ENCODE measurements at regions not wholly inside any gene's neighbourhood (a gene's known extent, or its start where the extent isn't known, plus 50 kb on each side); places are given as distances from the start of the nearest gene placed in this dataset.

DNA sequence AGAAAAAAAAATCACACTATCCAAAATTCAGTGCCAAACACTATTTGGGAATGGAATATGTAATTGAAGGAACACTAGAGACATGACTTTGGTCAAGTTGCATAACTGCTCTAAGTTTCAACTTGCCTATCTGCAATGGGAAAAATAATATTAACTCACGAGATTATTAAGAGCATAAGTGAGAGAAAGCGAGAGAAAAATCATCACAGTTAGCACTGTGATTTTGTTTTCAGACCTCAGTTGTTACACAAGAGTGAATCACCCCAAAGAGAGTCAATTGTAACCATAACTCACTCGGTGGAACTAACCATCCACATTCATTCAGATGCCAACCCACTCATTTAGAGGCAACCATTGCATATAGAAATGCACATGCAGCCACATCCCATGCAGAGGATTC is 147.1 kb downstream of the NHLRC3 start:
- H3K4me1 Mint-ChIP-seq (ENCODE audit: low read depth): no peaks in the 10 kb centered on the region
- no peaks in the 10 kb centered on the region for H3K9me3 ChIP-seq (ENCODE audit: control insufficient read depth in 1 of 2, insufficient read depth in 1 of 2, low read length in 2 of 2)
- H3K27me3 ChIP-seq (ENCODE audit: control insufficient read depth in 1 of 2, insufficient read depth in 2 of 2, low read length in 2 of 2): no peaks in the 10 kb centered on the region
- no peak overlapping the region for H3K27ac Mint-ChIP-seq
- ChIA-PET CTCF (no interaction called here), POLR2A (no interaction called here)
- TF ChIP-seq, protein P1, sequence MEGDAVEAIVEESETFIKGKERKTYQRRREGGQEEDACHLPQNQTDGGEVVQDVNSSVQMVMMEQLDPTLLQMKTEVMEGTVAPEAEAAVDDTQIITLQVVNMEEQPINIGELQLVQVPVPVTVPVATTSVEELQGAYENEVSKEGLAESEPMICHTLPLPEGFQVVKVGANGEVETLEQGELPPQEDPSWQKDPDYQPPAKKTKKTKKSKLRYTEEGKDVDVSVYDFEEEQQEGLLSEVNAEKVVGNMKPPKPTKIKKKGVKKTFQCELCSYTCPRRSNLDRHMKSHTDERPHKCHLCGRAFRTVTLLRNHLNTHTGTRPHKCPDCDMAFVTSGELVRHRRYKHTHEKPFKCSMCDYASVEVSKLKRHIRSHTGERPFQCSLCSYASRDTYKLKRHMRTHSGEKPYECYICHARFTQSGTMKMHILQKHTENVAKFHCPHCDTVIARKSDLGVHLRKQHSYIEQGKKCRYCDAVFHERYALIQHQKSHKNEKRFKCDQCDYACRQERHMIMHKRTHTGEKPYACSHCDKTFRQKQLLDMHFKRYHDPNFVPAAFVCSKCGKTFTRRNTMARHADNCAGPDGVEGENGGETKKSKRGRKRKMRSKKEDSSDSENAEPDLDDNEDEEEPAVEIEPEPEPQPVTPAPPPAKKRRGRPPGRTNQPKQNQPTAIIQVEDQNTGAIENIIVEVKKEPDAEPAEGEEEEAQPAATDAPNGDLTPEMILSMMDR (IDR thresholded peaks at IDR 0.05): no peak
- H3K27ac ChIP-seq (ENCODE audit: low read depth in 1 of 2, low read length in 2 of 2): no peak overlapping the region
- intact Hi-C loops (cut with DNase I, micrococcal nuclease): no loop called here
- no peaks in the 10 kb centered on the region for H3K36me3 ChIP-seq (ENCODE audit: insufficient read depth, low read length)
- peaks cover 22% of the 10 kb centered on the region for H3K27me3 Mint-ChIP-seq
- no peak overlapping the region for H3K4me3 Mint-ChIP-seq
- H3K4me1 ChIP-seq (ENCODE audit: insufficient read depth, low read length): no peaks in the 10 kb centered on the region
- no peak for ATAC-seq (ENCODE audit: poor library complexity)
- no peak overlapping the region for H3K4me3 ChIP-seq (ENCODE audit: low read length)
- H3K36me3 Mint-ChIP-seq (ENCODE audit: low read depth): no peaks in the 10 kb centered on the region
- no peaks in the 10 kb centered on the region for H3K9me3 Mint-ChIP-seq
- DNase-seq: no peak

DNA sequence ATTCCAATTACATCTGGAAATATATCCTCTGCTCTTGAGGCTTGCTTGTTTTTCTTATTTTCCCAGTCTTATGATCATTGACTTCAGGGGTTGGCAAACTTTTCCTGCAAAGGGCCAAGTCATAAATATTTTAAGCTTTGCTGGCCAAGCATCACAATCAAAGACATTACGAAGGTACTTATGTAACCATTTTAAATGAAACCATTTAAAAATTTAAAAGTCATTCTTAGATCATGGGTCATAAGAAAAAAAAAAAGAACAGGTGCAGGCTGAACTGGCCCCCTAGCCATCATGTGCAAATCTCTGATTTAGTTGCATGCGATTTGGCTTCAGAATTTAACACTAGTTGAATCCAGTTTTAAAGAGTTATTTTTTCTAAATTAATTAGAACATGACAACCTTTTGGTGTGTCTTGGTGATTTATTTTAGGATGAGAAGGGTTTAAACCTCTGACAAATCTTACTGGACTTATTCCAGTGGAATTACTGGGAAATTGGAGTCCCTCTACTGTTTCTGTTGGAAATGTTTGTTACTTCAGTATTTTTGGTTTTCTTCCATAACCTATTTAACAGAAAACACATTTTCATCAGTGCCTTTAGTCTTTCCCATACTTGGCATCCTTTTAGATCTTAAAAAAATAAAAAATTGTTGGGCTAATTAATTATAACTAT is 148.1 kb downstream of the NHLRC3 start:
- no peaks in the 10 kb centered on the region for H3K27me3 ChIP-seq (ENCODE audit: control insufficient read depth in 1 of 2, insufficient read depth in 2 of 2, low read length in 2 of 2)
- Mint-ChIP-seq H3K27ac (no peak overlapping the region), H3K4me3 (no peak overlapping the region), H3K36me3 (ENCODE audit: low read depth) (no peaks in the 10 kb centered on the region), H3K4me1 (ENCODE audit: low read depth) (no peaks in the 10 kb centered on the region), H3K9me3 (no peaks in the 10 kb centered on the region), H3K27me3 (peaks cover 19% of the 10 kb centered on the region)
- no peak overlapping the region for H3K27ac ChIP-seq (ENCODE audit: low read depth in 1 of 2, low read length in 2 of 2)
- ChIA-PET POLR2A (no interaction called here), CTCF (no interaction called here)
- TF ChIP-seq, protein P1 (IDR thresholded peaks at IDR 0.05): no peak
- H3K36me3 ChIP-seq (ENCODE audit: insufficient read depth, low read length): no peaks in the 10 kb centered on the region
- H3K4me1 ChIP-seq (ENCODE audit: insufficient read depth, low read length): no peaks in the 10 kb centered on the region
- H3K9me3 ChIP-seq (ENCODE audit: control insufficient read depth in 1 of 2, insufficient read depth in 1 of 2, low read length in 2 of 2): no peaks in the 10 kb centered on the region
- intact Hi-C loops (cut with DNase I, micrococcal nuclease): no loop called here
- DNase-seq: no peak
- no peak overlapping the region for H3K4me3 ChIP-seq (ENCODE audit: low read length)
- no peak for ATAC-seq (ENCODE audit: poor library complexity)

DNA sequence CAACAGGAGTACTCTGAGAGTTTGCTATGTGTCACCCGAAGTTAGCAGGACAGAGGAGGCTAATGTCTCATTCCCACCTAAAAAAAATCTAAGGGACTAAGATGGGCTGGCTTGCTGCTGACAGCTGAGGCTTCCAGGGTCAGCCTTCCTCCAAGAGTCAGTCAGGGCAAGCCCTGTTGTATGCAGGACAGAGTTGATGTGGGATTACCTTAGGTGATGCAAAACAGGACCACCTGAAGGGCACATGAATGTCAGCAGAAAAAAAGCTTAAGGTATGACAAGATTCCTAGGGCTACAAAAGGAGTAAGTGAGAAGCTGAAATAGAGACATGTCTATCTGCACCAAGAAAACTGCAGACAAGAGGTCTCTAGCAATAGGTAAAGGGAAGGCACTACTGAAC is 151.5 kb downstream of the NHLRC3 start:
- Histone ChIP-seq H3K27ac (ENCODE audit: low read depth in 1 of 2, low read length in 2 of 2) (no peak overlapping the region), H3K36me3 (ENCODE audit: insufficient read depth, low read length) (no peaks in the 10 kb centered on the region), H3K27me3 (ENCODE audit: control insufficient read depth in 1 of 2, insufficient read depth in 2 of 2, low read length in 2 of 2) (no peaks in the 10 kb centered on the region), H3K9me3 (ENCODE audit: control insufficient read depth in 1 of 2, insufficient read depth in 1 of 2, low read length in 2 of 2) (no peaks in the 10 kb centered on the region), H3K4me1 (ENCODE audit: insufficient read depth, low read length) (no peaks in the 10 kb centered on the region), H3K4me3 (ENCODE audit: low read length) (no peak overlapping the region)
- TF ChIP-seq, protein P1 (IDR thresholded peaks at IDR 0.05): no peak
- CTCF ChIA-PET: interaction anchor here (1.3 kb wide), 1 partner anchor 10 kb away, joined by 3 read pairs; no protein-coding TSS in a partner anchor
- no peaks in the 10 kb centered on the region for H3K36me3 Mint-ChIP-seq (ENCODE audit: low read depth)
- ATAC-seq (ENCODE audit: poor library complexity) (no peak), DNase-seq (no peak)
- intact Hi-C loops (cut with DNase I, micrococcal nuclease): no loop called here
- H3K27me3 Mint-ChIP-seq: peaks cover 16% of the 10 kb centered on the region
- H3K27ac Mint-ChIP-seq: no peak overlapping the region
- POLR2A ChIA-PET: no interaction called here
- no peaks in the 10 kb centered on the region for H3K4me1 Mint-ChIP-seq (ENCODE audit: low read depth)
- no peaks in the 10 kb centered on the region for H3K9me3 Mint-ChIP-seq
- H3K4me3 Mint-ChIP-seq: no peak overlapping the region
